Stomach (tissue), 8 donors: ENCODE measurements at regions not wholly inside any gene's neighbourhood (a gene's known extent, or its start where the extent isn't known, plus 50 kb on each side); places are given as distances from the start of the nearest gene placed in this dataset.

Experiments used
- DNase-seq, 2 donors: peaks; one replicate each; pipeline versions ENCODE4 v3.0.0 to v3.0.0-alpha.2; 2013 to 2019
- H3K27ac ChIP-seq, 5 donors: fragments of 200-600 bp in 4 of 5; sonication (generic) in 4 of 5; one replicate each; pipeline ENCODE4 v1.5.1; 2013 to 2019; ENCODE audit warnings: mild to moderate bottlenecking in 1 of 5, moderate library complexity in 1 of 5
- H3K27me3 ChIP-seq, 3 donors: fragments of 200-600 bp; sonication (generic); one replicate each; pipeline ENCODE4 v1.5.1; 2017 to 2019; ENCODE audit warnings: mixed run types in 1 of 3
- H3K36me3 ChIP-seq, 4 donors: fragments of 200-600 bp; sonication (generic); 1 replicate in 3 of 4; 2 replicates in 1 of 4; pipeline ENCODE4 v1.5.1; 2016 to 2019
- H3K4me1 ChIP-seq, 4 donors: fragments of 200-600 bp; sonication (generic); one replicate each; pipeline ENCODE4 v1.5.1; 2016 to 2019
- H3K4me3 ChIP-seq, 4 donors: fragments of 200-600 bp; sonication (generic) in 3 of 4; one replicate each; pipeline ENCODE4 v1.5.1; 2016 to 2019; ENCODE audit warnings: mild to moderate bottlenecking in 1 of 4
- H3K9me3 ChIP-seq, 4 donors: fragments of 200-600 bp; sonication (generic); one replicate each; pipeline ENCODE4 v1.5.1; 2016 to 2019
- EP300 ChIP-seq: sonication (generic); formaldehyde crosslinking; IDR thresholded peaks from one replicate; pipeline ENCODE4 v1.6.1; 2017; ENCODE audit warnings: antibody characterized with exemption
- POLR2A ChIP-seq, 4 donors: fragments of 450-650 bp; IDR thresholded peaks; one replicate each; pipeline ENCODE4 v1.6.1; 2016; ENCODE audit warnings: antibody characterized with exemption in 4 of 4, control low read depth in 2 of 4, mild to moderate bottlenecking in 1 of 4, moderate library complexity in 1 of 4
- POLR2AphosphoS5 ChIP-seq, 3 donors: sonication (generic); formaldehyde crosslinking; IDR thresholded peaks; one replicate each; pipeline ENCODE4 v1.6.1; 2016; ENCODE audit warnings: antibody characterized with exemption in 3 of 3
- WGBS, 5 donors: extraction: QIAGEN DNeasy Blood & Tissue Kit in 3 of 5; methylation state at CpG; one replicate each; pipeline versions ENCODE4 v1.1.5 to v1.1.7; 2013 to 2018; 5-methylcytosine and 5-hydroxymethylcytosine counted together
- intact Hi-C: fragments of 100-400 bp; cut with DNase I; formaldehyde crosslinking; loops from one replicate; pipeline ENCODE4 v1.15.1; 2023; ENCODE audit warnings: low total_unique reads
- TF ChIP-seq, protein P1 (sequence below), 7 experiments: fragments of 450-650 bp in 4 of 7; fragments of 200-600 bp in 3 of 7; sonication (generic) in 3 of 7; IDR thresholded peaks; one replicate each; pipeline ENCODE4 v1.5.1; 2016 to 2019; ENCODE audit warnings: antibody characterized with exemption in 7 of 7, control low read depth in 2 of 7, mild to moderate bottlenecking in 1 of 7
- donor health status: healthy with polysubstance abuse.
- donor health status: Bipolar disorder and iron deficiency.
- donor health status: healthy.

DNA sequence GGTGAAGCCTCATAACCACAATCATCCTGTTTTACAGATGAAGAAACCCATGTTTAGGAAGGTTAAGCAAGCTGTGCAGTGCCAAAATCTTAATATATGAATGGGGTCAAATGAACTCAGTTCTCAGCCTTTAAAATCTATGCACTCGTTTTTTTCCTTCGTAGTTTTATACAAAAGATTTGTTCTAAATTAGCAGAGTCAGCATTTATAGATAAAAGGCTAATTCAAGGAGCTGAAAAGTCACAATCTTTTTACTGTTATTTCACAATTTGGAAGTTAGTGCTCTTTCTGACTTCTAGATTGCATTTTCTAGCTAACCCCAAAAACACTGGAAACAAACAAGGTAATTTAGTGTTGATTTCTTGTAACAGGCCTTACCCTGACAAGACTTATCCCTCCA, 766.9 kb upstream of the ADGRL4 start:
- H3K36me3 ChIP-seq: no peaks in the 10 kb centered on the region
- H3K9me3 ChIP-seq: no peaks in the 10 kb centered on the region
- no peak for DNase-seq
- no peaks in the 10 kb centered on the region for H3K4me1 ChIP-seq
- no peak overlapping the region for H3K27ac ChIP-seq
- H3K4me3 ChIP-seq: no peak overlapping the region
- H3K27me3 ChIP-seq: no peaks in the 10 kb centered on the region
- intact Hi-C loops: no loop called here
- 59 to 77% (median 75%) methylated on average over 2 of the region's 2 CpGs for WGBS, 5 donors
- no peak for TF ChIP-seq EP300
- TF ChIP-seq POLR2A (IDR thresholded peaks at IDR 0.05): no peak
- no peak for TF ChIP-seq POLR2AphosphoS5 (IDR thresholded peaks at IDR 0.05)
- TF ChIP-seq, protein P1, sequence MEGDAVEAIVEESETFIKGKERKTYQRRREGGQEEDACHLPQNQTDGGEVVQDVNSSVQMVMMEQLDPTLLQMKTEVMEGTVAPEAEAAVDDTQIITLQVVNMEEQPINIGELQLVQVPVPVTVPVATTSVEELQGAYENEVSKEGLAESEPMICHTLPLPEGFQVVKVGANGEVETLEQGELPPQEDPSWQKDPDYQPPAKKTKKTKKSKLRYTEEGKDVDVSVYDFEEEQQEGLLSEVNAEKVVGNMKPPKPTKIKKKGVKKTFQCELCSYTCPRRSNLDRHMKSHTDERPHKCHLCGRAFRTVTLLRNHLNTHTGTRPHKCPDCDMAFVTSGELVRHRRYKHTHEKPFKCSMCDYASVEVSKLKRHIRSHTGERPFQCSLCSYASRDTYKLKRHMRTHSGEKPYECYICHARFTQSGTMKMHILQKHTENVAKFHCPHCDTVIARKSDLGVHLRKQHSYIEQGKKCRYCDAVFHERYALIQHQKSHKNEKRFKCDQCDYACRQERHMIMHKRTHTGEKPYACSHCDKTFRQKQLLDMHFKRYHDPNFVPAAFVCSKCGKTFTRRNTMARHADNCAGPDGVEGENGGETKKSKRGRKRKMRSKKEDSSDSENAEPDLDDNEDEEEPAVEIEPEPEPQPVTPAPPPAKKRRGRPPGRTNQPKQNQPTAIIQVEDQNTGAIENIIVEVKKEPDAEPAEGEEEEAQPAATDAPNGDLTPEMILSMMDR (IDR thresholded peaks at IDR 0.05): no peak

DNA sequence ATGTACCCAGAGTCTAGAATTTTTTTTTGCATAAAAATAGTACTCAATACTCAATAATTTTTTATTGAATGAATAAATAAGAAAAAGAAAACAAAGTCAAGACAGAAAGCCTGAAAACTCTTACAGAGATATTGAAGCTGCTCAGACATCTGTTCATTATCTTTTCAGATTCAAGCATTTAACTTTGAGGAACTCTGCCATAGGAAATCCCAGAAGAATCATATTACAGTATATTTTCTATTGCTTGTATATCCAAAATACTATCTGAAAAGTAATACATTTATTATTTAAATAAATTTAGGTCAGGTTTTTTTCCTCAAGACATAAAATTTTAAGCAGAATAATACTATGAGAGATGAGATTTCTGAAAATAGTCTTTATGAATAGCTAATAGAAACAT, 755.9 kb upstream of the ADGRL4 start:
- no peaks in the 10 kb centered on the region for H3K27me3 ChIP-seq

DNA sequence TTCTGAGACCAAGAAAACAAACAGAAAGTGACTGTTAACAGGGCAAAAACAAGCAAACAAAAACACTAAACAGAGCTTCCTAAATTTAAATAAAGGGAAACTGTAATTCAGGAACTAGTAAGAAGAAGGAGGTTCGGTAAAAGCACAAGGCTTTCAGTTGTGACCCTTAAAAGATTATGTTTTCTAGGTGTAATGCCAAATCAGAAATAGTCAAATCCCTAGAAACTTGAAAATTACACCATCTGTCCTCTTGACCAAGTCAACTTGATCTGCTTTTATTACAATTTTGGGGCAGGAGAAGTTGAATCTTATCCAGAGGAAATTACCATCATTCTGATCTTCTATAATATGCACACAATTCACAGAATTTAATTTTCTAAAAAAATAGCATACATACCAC, 754.0 kb upstream of the ADGRL4 start:
- intact Hi-C loops: no loop called here
- H3K4me3 ChIP-seq: no peak overlapping the region
- WGBS, 5 donors: 64 to 82% (median 71%) methylated on average over 1 of the region's 1 CpG
- DNase-seq: peak in 1 of 2 donors; percentile 11
- TF ChIP-seq EP300 (no peak), POLR2AphosphoS5 (IDR thresholded peaks at IDR 0.05) (no peak), POLR2A (IDR thresholded peaks at IDR 0.05) (no peak)
- TF ChIP-seq, protein P1 (IDR thresholded peaks at IDR 0.05): no peak
- H3K27me3 ChIP-seq: no peaks in the 10 kb centered on the region
- H3K27ac ChIP-seq: no peak overlapping the region
- no peaks in the 10 kb centered on the region for H3K36me3 ChIP-seq
- no peaks in the 10 kb centered on the region for H3K4me1 ChIP-seq
- no peaks in the 10 kb centered on the region for H3K9me3 ChIP-seq

More for the DNA sequence above, 755.9 kb upstream of the ADGRL4 start:
- Histone ChIP-seq H3K9me3 (no peaks in the 10 kb centered on the region), H3K4me1 (no peaks in the 10 kb centered on the region), H3K36me3 (no peaks in the 10 kb centered on the region), H3K4me3 (no peak overlapping the region), H3K27ac (no peak overlapping the region)
- intact Hi-C loops: no loop called here
- DNase-seq: no peak
- no peak for TF ChIP-seq EP300
- no peak for TF ChIP-seq POLR2A (IDR thresholded peaks at IDR 0.05)
- TF ChIP-seq POLR2AphosphoS5 (IDR thresholded peaks at IDR 0.05): no peak
- TF ChIP-seq, protein P1 (IDR thresholded peaks at IDR 0.05): no peak

DNA sequence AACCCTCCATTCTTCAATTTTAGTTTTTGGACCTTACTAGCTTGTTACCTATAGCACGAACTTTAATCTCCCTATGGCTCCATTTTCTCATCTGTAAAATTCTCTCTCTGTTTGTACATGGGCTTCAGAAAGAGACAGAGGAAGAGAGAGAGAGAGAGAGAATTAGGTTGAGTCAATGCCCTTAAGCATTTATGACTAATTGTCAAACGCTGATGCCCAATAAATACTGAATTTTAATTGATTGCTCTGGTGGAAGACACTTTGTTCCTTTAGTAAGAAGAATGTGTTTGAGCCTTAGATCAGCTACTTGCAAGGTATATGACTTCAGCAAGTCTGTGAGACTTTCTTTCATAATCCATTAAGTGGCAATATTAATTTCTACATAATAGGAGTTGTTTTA, 743.1 kb upstream of the ADGRL4 start:
- 76 to 86% (median 80%) methylated on average over 2 of the region's 2 CpGs for WGBS, 5 donors
- H3K4me1 ChIP-seq: no peaks in the 10 kb centered on the region
- H3K9me3 ChIP-seq: no peaks in the 10 kb centered on the region
- intact Hi-C loops: no loop called here
- no peak overlapping the region for H3K27ac ChIP-seq
- no peak for DNase-seq
- no peaks in the 10 kb centered on the region for H3K27me3 ChIP-seq
- TF ChIP-seq, protein P1 (IDR thresholded peaks at IDR 0.05): no peak
- no peak overlapping the region for H3K4me3 ChIP-seq
- no peaks in the 10 kb centered on the region for H3K36me3 ChIP-seq

DNA sequence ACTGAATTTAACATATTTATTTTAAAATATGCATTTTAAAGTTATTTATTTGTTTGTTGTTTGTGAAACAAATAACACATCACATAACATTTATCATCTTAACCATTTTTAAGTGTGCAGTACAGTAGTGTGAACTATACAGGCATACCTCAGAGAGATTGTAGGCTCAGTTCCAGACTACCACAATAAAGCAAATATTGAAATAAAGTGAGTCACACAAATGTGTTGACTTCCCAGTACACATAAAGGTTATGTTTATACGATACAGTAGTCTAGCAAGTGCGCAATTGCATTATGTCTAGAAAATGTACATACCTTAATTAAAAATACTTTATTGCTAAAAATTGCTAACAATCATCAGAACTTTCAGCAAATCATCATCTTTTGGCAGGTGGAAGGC, 739.4 kb upstream of the ADGRL4 start:
- WGBS, 5 donors: 30 to 67% (median 55%) methylated on average over 2 of the region's 2 CpGs
- no peaks in the 10 kb centered on the region for H3K9me3 ChIP-seq
- H3K27me3 ChIP-seq: no peaks in the 10 kb centered on the region
- H3K4me3 ChIP-seq: no peak overlapping the region
- intact Hi-C loops: no loop called here
- TF ChIP-seq POLR2A (IDR thresholded peaks at IDR 0.05) (no peak), EP300 (no peak), POLR2AphosphoS5 (IDR thresholded peaks at IDR 0.05) (no peak)
- TF ChIP-seq, protein P1 (IDR thresholded peaks at IDR 0.05): no peak
- no peaks in the 10 kb centered on the region for H3K4me1 ChIP-seq
- H3K36me3 ChIP-seq: no peaks in the 10 kb centered on the region
- DNase-seq: peak in 1 of 2 donors; percentile 73
- H3K27ac ChIP-seq: no peak overlapping the region
